ENCODE measurements at regions not wholly inside any gene's neighbourhood (a gene's known extent, or its start where the extent isn't known, plus 50 kb on each side); places are given as distances from the start of the nearest gene placed in this dataset.
"Not testable (repeated sequence)": the region's sequence is repeated elsewhere in the genome, so short reads cannot be mapped to it uniquely, and the experiment has no call there.

DNA sequence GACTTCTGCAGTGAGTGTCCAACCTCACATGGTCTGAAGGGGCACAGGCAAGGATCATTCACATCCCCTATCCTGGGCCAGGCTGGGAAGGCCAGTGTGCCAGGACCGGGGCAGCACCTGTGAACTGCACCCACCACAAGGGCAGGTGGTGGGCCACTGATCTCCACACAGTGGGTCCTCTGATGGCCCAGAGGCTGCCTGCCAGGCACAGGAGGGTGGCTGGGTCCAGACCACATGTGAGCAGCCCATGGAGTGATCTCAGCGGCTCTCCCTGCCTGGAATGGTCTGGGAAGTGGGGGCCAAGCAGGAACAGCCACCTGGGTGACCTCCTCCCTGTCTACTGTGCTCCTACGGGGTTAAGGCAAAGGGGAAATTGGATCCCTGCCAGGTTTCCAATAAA lies 508.5 kb downstream of the FOXD4L4 start:
- H3K4me1 ChIP-seq; H3K9me3 ChIP-seq; intact Hi-C loops (cut with DNase I); H3K27me3 ChIP-seq (ENCODE audit: insufficient read depth in 3 of 3, low read length in 2 of 3); H3K36me3 ChIP-seq (ENCODE audit: insufficient read depth in 1 of 2, low read depth in 1 of 2); H3K27ac ChIP-seq; ATAC-seq; H3K4me3 ChIP-seq; DNase-seq: not testable (repeated sequence)
- 0 to 50% (median 43%) methylated on average over 1 of the region's 3 CpGs for WGBS, 3 donors

DNA sequence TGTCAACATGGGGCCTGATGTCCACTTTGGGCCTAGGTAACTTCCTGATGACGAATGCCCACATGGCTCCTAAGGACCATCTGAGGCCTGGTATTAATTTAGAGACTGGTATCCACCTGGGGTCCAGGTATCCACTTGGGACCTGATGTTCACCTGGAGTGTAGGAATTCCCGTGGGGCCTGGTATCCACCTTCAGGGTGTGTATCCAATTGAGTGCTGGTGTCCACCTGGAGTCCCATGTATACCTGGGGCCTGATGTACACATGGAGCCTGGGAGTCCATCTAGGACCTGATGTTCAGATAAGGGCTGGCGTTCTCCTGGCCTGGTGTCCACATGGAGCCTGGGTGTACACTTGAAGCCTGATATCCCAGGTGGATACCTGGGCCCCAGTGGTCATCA lies 520.6 kb downstream of the FOXD4L4 start:
- intact Hi-C loops (cut with DNase I); H3K9me3 ChIP-seq; H3K4me1 ChIP-seq; H3K4me3 ChIP-seq; H3K27me3 ChIP-seq (ENCODE audit: insufficient read depth in 3 of 3, low read length in 2 of 3); H3K36me3 ChIP-seq (ENCODE audit: insufficient read depth in 1 of 2, low read depth in 1 of 2); ATAC-seq; H3K27ac ChIP-seq; DNase-seq: not testable (repeated sequence)
- 94 to 100% (median 95%) methylated on average over 1 of the region's 3 CpGs for WGBS, 3 donors

DNA sequence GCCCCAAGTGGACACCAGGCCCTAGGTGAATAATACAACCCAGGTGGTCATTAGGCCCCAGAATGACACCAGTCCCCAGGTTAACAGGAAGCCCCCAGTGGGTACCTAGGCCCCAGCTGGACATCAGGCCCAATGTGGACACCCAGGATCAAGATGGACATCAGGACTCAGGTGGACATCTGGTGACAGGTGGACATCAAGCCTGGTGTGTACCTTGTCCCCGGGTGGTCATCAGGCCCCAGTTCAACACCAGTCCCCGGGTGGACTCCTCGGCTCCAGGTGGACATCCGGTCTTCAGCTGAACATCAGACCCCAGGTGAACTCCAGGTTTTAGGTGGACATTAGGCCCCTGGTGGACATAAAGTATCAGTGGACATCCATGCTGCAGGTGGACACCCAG lies 524.6 kb downstream of the FOXD4L4 start:
- 97 to 100% methylated on average over 4 of the region's 4 CpGs; no CpG with 5 or more reads in 1 of the 3 donors for WGBS, 3 donors
- ATAC-seq; H3K4me3 ChIP-seq; intact Hi-C loops (cut with DNase I); H3K27me3 ChIP-seq (ENCODE audit: insufficient read depth in 3 of 3, low read length in 2 of 3); H3K4me1 ChIP-seq; DNase-seq; H3K36me3 ChIP-seq (ENCODE audit: insufficient read depth in 1 of 2, low read depth in 1 of 2); H3K9me3 ChIP-seq; H3K27ac ChIP-seq: not testable (repeated sequence)

DNA sequence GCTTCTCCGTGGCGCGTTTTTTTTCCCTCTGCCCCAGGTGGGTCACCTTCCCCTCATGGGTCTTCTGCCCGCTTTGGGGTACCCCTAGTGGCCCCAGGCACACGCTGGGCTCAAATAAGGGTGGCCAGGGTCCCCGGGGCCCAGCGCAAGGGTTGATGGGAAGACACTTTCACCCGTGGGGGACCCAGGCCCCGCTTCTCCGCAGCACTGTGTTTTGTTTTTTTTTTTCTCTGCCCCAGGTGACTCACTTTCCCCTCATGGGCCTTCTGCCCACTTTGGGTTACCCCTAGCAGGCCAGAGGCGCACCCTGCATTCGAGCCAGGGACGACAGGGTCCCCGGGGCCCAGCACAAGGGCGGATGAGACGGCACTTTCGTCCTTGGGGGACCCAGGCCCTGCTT lies 526.7 kb downstream of the FOXD4L4 start:
- H3K27me3 ChIP-seq (ENCODE audit: insufficient read depth in 3 of 3, low read length in 2 of 3); H3K36me3 ChIP-seq (ENCODE audit: insufficient read depth in 1 of 2, low read depth in 1 of 2); H3K27ac ChIP-seq; ATAC-seq; H3K4me3 ChIP-seq; H3K9me3 ChIP-seq; intact Hi-C loops (cut with DNase I); H3K4me1 ChIP-seq: not testable (repeated sequence)
- WGBS, 3 donors = 91 to 94% (median 92%) methylated on average over 14 to 17 of the region's 17 CpGs
- peak in 1 of 2 donors; percentile 23 for DNase-seq

- H3K4me3 ChIP-seq; intact Hi-C loops (cut with DNase I); H3K9me3 ChIP-seq; H3K27ac ChIP-seq; H3K36me3 ChIP-seq (ENCODE audit: insufficient read depth in 1 of 2, low read depth in 1 of 2); ATAC-seq; H3K27me3 ChIP-seq (ENCODE audit: insufficient read depth in 3 of 3, low read length in 2 of 3); H3K4me1 ChIP-seq: not testable (repeated sequence)
- DNase-seq = peak in 1 of 2 donors; percentile 31
- WGBS, 3 donors = 78 to 92% (median 90%) methylated on average over 9 to 15 of the region's 24 CpGs
Observed at GRCh38 chr9:66264786-66265185, 527.8 kb downstream of the FOXD4L4 start.

DNA sequence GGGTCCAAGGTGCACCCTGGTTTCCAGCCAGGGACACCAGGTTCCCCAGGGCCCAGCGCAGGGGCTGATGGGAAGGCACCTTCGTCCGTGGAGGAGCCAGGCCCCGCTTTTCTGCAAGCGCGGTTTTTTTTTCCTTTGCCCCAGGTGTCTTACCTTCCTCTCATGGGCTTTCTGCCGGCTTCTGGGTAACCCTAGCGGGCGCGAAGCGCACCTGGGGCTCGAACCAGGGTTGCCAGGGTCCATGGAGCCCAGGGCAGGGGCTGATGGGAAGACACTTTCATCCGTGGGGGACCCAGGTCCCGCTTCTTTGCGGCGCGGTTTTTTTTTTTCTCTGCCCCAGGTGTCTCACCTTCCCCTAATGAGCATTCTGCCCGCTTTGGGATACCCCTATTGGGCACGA lies 529.3 kb downstream of the FOXD4L4 start:
- intact Hi-C loops (cut with DNase I); H3K36me3 ChIP-seq (ENCODE audit: insufficient read depth in 1 of 2, low read depth in 1 of 2); ATAC-seq; H3K27me3 ChIP-seq (ENCODE audit: insufficient read depth in 3 of 3, low read length in 2 of 3); H3K4me3 ChIP-seq; H3K4me1 ChIP-seq; H3K27ac ChIP-seq; H3K9me3 ChIP-seq: not testable (repeated sequence)
- 26 to 33% (median 28%) methylated on average over 12 to 14 of the region's 19 CpGs for WGBS, 3 donors
- peak in 1 of 2 donors; percentile 17 for DNase-seq

GRCh38 chr9:66266856-66267430 lies 530.0 kb downstream of the FOXD4L4 start:
- DNase-seq = peak in 1 of 2 donors; percentile 31
- H3K27me3 ChIP-seq (ENCODE audit: insufficient read depth in 3 of 3, low read length in 2 of 3); ATAC-seq; H3K9me3 ChIP-seq; H3K36me3 ChIP-seq (ENCODE audit: insufficient read depth in 1 of 2, low read depth in 1 of 2); H3K4me3 ChIP-seq; H3K27ac ChIP-seq; intact Hi-C loops (cut with DNase I); H3K4me1 ChIP-seq: not testable (repeated sequence)
- 52 to 68% (median 56%) methylated on average over 5 to 13 of the region's 31 CpGs for WGBS, 3 donors

DNA sequence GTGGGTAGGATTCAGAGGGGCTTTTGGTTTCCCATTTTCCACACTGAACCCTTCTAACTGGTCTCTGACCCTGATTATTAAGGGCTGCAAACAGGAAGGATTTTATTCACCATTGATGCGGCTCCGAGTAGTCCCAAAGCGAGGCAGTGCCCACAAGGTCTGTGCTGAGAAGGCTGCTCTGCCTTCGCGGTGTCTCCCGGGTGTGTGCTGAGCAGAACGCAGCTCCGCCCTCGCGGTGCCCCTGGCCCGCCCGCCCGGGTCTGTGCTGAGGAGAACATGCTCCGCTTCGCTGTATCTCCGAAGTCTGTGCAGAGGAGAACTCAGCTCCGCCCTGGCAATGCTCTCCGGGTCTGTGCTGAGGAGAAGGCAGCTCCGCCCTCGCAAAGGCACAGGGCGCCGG lies 530.7 kb downstream of the FOXD4L4 start:
- ATAC-seq; H3K27ac ChIP-seq; intact Hi-C loops (cut with DNase I); H3K9me3 ChIP-seq; H3K36me3 ChIP-seq (ENCODE audit: insufficient read depth in 1 of 2, low read depth in 1 of 2); H3K4me3 ChIP-seq; H3K4me1 ChIP-seq; H3K27me3 ChIP-seq (ENCODE audit: insufficient read depth in 3 of 3, low read length in 2 of 3): not testable (repeated sequence)
- DNase-seq = peak in 1 of 2 donors; percentile 25
- 50 to 60% (median 52%) methylated on average over 7 to 13 of the region's 22 CpGs for WGBS, 3 donors

DNA sequence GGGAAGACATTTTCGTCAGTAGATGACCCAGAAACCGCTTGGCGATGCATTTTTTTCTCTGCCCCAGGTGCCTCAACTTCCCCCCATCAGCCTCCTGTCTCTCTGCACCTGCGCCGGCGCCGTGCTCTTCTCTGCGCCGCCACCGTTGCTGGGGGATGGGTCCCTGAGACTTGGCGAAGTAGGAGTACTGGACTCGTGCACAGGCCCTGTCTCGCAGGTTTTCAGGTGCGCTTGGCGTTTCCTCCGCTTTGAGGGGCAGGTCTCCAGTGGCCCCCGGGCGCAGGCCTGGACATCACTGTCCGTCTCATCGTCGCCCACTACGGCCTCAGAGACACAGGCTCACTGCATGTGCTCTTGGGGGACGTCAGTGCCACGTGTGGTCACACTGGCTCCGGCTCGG lies 532.1 kb downstream of the FOXD4L4 start:
- DNase-seq = peak in 1 of 2 donors; percentile 15
- H3K4me3 ChIP-seq = peak overlapping the region; percentile 25
- intact Hi-C loops (cut with DNase I); H3K27ac ChIP-seq; ATAC-seq; H3K9me3 ChIP-seq; H3K4me1 ChIP-seq; H3K27me3 ChIP-seq (ENCODE audit: insufficient read depth in 3 of 3, low read length in 2 of 3); H3K36me3 ChIP-seq (ENCODE audit: insufficient read depth in 1 of 2, low read depth in 1 of 2): not testable (repeated sequence)
- WGBS, 3 donors = 43 to 74% (median 47%) methylated on average over 4 to 15 of the region's 26 CpGs

DNA sequence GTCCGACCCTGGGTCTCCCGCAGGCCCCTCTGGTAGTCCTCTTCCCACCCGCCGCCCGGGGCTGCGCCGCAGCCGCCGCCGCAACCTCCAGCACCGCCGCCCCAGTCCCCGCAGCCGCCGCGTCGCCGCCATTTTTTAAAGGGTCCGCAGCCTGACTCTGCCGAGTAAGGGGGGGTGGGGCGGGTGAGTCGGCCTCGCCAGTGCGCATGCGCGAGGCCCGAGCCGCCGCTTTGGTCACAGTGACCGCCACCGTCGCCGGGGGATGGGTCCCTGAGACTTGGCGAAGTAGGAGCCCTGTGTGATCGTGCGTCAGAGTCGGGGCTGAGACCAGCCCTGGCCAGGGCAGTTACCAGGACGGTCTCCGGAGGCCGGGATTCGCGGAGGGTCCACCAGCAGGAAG lies 532.8 kb downstream of the FOXD4L4 start:
- H3K27me3 ChIP-seq (ENCODE audit: insufficient read depth in 3 of 3, low read length in 2 of 3); intact Hi-C loops (cut with DNase I); H3K4me1 ChIP-seq; H3K36me3 ChIP-seq (ENCODE audit: insufficient read depth in 1 of 2, low read depth in 1 of 2); H3K9me3 ChIP-seq: not testable (repeated sequence)
- peak; percentile 76 to 94 for DNase-seq
- peak; percentile 47 to 88 (median 72) for ATAC-seq
- Histone ChIP-seq H3K4me3 (peak overlapping the region; percentile 67), H3K27ac (peak overlapping the region; percentile 78)
- WGBS, 3 donors = 0 to 4% (median 2%) methylated on average over 19 to 36 of the region's 42 CpGs

GRCh38 chr9:66278809-66279208 lies 541.9 kb downstream of the FOXD4L4 start:
- ATAC-seq; H3K27me3 ChIP-seq (ENCODE audit: insufficient read depth in 3 of 3, low read length in 2 of 3); DNase-seq; intact Hi-C loops (cut with DNase I); H3K9me3 ChIP-seq; H3K4me1 ChIP-seq; H3K4me3 ChIP-seq; H3K36me3 ChIP-seq (ENCODE audit: insufficient read depth in 1 of 2, low read depth in 1 of 2); H3K27ac ChIP-seq: not testable (repeated sequence)
- 88 to 98% (median 96%) methylated on average over 4 of the region's 5 CpGs for WGBS, 3 donors
